ENCODE measurements at regions not wholly inside any gene's neighbourhood (a gene's known extent, or its start where the extent isn't known, plus 50 kb on each side); places are given as distances from the start of the nearest gene placed in this dataset.
"Not testable (repeated sequence)": the region's sequence is repeated elsewhere in the genome, so short reads cannot be mapped to it uniquely, and the experiment has no call there.

DNA sequence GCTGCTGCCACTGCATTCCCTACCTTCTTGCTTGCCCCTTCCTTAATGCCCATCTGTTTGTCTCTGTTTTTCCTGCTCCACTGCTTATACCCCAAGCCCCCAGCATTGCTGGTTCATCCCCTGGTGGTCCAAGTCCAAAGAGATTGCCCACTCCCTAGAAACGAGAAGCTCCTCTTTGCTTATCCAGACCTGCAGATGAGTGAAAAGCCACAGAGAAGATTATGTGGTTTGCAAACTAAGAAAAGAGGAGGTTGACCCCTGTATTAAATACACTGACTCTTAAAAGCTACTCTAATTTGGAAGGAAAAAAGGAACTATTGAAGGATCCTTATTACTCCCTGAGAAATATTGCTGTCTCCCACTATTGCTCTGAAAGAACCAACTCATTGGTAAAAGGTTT, 146.8 kb upstream of the RAB4A start:
- no peak for DNase-seq (ENCODE audit: low spot score)

DNA sequence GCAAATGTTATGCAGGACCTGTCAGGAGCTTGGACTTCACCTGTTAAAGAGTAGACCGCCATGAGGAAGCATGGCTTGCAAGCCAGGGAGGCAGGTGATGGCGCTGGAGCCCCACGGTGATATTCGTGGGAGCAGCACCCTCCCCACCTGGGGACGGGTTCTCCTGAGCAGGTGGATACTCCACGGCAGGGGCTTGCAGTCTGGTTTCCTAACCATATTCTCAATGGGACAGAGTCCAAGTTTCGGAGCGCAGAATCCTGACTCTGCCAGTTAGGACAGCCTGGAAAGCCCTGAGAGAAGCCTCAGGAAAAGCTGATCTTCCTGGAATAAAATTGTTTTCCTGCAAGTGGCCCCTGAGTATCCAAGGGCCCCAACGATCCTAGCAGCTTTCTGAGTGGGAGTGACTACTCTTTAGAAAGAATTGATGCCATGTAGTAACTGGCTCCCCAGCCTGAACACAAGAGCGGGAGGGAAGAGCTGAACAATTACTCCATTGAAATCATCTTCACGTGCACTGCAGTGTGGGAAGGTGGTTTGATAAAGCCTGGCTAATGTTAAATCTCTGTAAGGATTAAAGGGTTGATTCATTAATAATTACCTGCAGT, 146.3 kb upstream of the RAB4A start:
- no peak for DNase-seq (ENCODE audit: low spot score)

DNA sequence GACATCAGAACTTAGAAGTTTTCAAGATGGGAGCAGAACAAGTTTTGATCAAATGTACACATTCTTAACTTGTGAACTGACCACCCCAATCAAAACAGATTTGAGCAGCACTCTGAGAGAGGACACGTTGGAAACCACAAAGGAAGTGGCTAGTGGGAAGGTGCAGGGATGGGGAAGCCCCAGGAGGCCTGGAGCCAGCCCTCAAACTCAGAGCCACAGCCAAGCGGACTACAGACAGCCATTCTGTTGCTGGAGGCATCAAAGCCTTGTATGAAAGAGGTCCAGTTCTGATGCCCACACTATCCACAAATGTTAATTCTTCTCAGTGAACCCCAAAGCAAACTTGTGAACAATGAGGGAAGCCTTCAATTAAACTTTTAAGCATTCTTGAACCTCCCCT, 143.6 kb upstream of the RAB4A start:
- DNase-seq (ENCODE audit: low spot score) = no peak

DNA sequence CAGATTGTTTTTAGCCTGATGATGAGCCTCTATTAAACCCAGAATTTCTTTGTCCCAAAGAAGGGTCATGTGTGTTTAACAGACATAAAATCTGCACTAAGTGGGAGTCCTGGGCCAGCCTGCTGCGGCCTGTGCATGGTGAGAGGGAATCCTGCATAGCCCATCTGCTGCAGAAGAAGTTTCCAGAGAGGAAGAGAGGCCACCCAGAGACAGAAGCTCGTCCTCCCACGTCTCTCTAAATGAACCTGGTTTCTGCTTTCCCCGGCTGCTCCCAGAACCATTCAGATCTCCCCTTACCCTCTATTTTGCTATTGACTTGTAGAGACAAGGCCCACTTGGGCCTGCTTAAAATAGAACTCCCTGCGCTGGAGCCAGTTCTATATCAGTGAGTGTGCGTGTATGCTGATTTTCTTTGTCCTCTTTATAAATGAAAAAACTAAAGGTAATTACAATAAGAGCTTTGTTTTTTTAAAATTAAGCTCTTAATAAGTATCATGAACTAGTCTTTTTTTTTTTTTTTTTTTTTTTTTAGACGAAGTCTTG, 142.8 kb upstream of the RAB4A start:
- DNase-seq (ENCODE audit: low spot score) = no peak

DNA sequence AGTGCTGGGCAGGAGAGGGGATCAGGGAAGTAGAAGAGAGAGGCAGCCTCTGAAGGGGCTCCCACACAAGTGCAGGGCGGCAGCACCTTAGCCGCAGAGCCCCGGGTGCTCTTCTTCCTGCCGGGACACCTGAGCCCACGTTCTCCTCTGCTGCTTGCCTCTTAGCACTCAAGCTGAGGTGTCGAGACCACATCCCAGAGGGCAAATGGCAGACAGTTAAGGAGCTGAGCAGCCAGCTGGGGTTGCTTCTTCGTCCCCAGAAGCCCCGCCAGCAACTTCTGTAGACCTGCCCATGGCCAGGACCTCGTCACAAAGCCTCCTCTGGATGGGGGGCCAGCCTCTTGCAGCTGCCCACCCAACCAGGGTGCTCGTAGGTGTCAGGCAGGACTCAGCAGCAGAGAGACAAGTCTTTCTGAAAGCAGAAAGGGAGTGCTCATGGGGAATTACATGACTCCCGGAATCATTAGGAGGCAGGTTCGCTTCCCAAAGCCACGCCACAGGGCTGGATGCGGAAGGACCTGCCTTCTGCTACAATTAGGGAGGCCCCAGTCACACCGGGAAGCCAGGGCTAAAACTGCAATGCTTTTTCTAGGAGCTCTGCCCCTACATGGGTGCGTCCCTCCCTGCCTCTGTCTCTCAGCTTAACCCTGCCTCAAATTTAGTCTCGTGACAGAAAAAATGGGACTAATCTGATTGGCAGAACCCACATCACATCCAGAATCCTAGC, 141.4 kb upstream of the RAB4A start:
- no peak for DNase-seq (ENCODE audit: low spot score)

DNA sequence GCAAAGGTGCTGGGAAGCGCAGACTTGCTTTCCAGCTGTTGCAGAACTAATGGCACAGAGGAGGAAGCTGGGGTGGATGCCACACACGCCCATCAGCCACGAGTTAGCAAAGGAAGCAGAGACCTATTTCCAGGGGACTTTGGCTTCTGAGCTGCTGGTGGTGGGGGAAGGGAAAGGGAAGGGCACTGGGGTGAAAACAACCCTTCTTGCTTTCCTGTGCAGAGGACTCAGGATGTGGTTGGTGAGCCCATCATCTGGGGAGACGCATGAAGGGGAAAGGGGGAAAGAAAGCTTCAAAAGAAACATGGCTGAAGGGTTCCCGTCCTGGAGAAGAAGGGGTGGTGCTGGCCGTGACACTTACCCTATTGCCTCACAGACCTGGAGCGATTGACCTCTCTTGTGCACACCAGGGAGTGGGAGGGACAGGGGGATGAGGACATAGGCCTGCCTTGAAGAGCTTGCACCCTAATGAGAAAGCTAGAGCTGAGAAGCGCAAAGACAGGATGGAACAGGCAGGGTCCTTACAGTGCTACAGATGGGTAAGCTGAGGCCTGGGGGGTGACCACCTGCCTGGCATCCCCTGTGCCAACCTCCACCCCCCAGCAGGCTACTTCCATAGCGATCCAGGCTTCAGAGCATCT, 140.8 kb upstream of the RAB4A start:
- no peak for DNase-seq (ENCODE audit: low spot score)

DNA sequence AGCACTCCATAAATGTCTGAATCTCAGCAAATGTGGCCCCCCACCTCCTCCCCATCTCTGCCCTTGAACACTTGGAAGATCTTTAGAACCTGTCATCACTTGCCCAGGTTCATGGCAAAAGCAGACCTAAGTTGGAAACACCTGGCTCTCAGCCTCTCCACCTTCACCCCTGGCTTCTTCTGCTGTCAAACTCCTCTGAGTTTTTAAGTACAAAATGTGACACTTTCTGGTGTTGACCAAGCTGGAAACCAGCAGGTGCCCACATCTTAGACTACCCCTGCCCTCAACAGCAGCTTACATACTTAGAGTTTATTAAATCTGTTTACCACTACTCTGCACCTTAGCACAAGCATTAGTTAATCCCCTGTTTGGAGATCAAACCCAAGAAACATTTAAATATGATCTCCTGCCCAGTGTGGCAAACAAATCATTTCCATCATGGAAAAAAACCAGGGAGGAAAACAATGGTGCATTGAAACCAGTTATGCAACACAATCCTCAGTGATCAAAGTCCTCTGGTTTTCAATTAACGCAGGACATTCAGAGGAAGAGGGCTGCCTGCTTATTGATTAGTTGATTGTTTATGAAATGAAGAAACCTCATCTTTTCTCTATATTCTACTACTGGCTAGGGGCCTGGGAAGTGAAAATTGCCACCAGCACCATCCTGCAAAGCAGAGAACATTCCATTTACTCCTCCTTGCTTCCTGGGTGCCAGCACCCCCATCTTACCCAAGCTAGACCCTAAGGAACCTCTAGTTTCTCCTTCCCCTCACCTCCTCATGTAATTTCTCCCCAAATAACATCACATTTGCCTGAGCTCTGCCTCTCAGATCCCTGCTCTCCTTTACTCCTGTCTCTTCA, 139.4 kb upstream of the RAB4A start:
- no peak for DNase-seq (ENCODE audit: low spot score)

DNA sequence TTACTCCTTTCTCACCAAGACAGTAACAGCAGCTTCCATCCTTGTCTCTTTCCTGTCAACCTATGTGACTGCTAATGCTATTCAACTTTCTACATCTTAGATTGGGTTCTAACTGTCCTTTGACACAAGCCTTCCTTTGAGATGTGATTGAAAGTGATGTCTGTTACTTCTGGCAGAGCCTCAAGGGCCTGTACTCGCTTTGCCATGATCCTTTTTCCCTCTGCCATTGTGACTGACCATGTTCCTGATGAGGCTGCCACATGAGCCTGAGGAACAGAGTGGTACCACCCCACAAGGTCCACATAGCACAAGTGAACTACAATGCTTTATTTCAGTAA, 138.8 kb upstream of the RAB4A start:
- no peak for DNase-seq (ENCODE audit: low spot score)

DNA sequence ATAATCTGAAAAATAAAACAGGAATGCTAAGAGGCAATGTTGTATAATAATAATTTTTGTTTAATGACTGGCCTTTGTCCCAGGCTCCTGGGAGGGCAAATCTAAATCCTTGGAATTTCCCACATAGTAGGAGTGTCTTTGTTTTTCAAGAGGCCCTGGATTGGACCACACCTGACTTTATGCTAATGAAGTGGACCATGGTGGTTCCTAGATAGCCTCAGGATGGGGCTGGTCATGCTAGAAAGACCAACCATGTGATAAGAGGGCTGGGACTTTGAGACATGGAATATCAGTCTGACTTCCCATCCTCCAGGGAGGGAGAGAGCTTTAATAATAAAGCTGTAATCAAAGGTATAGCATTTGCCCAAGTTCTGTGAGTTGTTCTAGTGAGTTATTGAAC, 138.2 kb upstream of the RAB4A start:
- no peak for DNase-seq (ENCODE audit: low spot score)

DNA sequence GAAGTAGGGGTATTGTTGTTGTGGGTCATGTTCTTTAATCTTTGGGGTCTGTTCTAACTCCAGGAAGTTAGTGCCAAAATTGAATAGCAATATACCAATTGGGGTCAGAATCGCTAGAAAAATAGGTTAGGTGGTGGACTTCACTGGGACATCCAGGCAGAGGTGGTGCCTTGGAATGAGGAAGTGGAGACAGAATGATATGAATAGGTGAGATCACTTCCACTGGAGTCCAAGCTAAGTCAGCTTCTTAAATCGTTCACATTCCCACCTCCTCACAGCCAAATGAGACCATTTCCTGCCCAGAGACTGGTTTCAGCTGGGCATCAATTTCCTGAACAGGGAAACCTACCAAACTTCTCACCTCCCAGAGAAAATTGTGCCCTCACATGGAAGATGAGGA, 137.8 kb upstream of the RAB4A start:
- DNase-seq (ENCODE audit: low spot score) = no peak

DNA sequence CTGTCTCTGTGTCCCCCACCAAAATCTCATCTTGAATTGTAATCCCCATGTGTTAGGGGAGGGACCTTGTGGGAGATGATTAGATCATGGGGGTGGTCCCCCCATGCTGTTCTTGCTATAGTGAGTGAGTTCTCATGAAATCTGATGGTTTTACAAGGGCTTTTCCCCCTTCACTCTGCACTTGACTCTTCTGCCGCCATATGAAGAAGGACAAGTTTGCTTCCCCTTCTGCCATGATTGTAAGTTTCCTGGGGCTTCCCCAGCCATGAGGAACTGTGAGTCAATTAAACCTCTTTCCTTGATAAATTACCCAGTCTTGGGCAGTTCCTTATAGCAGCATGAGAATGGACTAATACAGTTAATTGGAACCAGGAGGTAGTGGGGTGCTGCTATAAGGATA, 137.1 kb upstream of the RAB4A start:
- no peak for DNase-seq (ENCODE audit: low spot score)

GRCh38 chr1:229134381-229135217, 136.3 kb upstream of the RAB4A start:
- not testable (repeated sequence) for DNase-seq (ENCODE audit: low spot score)

DNA sequence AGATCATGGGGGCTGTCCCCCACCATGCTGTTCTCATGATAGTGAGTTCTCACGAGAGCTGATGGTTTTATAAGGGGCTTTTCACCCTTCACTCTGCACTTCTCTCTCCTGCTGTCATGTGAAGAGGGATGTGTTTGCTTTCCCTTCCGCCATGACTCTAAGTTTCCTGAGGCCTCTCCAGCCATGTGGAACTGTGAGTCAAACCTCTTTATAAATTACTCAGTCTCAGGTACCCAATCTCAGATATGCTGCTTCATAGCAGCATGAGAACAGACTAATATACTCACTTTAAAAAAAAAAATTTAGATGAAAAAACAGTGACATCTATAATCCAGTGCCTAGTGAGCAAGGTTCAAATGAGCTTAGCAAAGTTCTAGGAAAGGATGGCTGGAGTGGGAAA, 135.1 kb upstream of the RAB4A start:
- no peak for DNase-seq (ENCODE audit: low spot score)

DNA sequence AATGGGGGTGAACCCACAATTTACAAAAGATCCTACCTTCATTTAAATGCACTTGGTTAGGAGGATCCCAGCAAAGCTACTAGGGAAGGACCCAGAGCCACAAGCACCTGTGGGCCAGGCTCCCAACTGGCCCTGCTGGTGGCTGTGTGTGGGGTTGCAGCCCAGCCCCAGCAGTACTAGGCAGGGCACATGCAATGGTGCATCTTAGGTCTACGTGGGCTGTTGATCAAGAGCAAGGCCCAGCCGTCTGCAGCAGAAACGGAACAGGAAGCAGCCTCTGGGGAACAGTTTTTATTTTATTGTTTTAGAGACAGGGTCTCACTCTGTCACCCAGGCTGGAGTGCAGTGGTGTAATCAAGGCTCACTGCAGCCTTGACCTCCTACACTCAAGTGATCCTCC, 134.1 kb upstream of the RAB4A start:
- DNase-seq (ENCODE audit: low spot score) = no peak

- DNase-seq (ENCODE audit: low spot score) = no peak
Observed at GRCh38 chr1:229137271-229137670, 133.6 kb upstream of the RAB4A start.

GRCh38 chr1:229138058-229138457, 132.9 kb upstream of the RAB4A start:
- DNase-seq (ENCODE audit: low spot score) = no peak

GRCh38 chr1:229139331-229140118, 131.4 kb upstream of the RAB4A start:
- no peak for DNase-seq (ENCODE audit: low spot score)

DNA sequence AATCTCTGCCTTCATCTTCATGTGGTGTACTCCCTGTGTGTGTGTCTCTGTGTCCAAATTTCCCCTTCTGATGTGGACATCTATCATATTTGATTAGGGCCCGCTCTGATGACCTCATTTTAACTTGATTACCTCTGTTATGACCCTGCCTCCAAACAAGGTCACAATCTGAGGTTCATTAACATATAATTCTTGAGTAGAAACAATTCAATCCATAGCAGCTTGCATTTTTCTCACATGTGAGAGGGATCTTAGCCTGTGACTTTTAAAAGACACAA, 130.9 kb upstream of the RAB4A start:
- DNase-seq (ENCODE audit: low spot score) = no peak

DNA sequence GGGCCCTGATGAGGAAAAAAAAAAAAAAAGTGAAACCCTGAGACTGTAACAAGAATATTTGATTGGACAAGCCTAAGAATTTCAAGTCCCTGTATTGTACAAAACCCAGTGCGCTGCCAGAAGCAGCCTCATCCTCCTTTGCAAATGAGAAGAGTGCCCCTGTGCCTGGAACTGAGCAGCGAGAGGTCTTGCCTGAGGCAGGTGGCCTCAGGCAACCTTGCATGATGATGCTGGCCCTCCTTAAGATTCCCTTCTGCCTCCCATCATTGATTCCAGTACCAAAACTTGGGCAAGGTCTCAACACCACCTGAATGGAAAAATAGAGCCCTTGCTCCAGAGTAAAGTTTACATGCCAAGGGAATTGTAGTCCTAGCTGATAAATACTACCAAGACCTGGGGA, 129.6 kb upstream of the RAB4A start:
- no peak for DNase-seq (ENCODE audit: low spot score)

- no peak for DNase-seq (ENCODE audit: low spot score)
Observed at GRCh38 chr1:229141689-229142377, 129.1 kb upstream of the RAB4A start.

Data from mesenteric fat pad (tissue), 1 donor.